Loucy (cell line): ENCODE measurements at regions not wholly inside any gene's neighbourhood (a gene's known extent, or its start where the extent isn't known, plus 50 kb on each side); places are given as distances from the start of the nearest gene placed in this dataset.

Experiments
- H2AFZ ChIP-seq: fragments of 200-600 bp; sonication (generic); 2 replicates; pipeline ENCODE4 v1.6.0; 2016; ENCODE audit warnings: antibody characterized with exemption, mild to moderate bottlenecking, low read length, moderate library complexity
- H3F3A ChIP-seq: fragments of 200-600 bp; 2 replicates; pipeline ENCODE4 v1.6.0; 2016; ENCODE audit warnings: antibody characterized with exemption, low read depth, mild to moderate bottlenecking
- H3K27me3 ChIP-seq: fragments of 200-600 bp; sonication (generic); 2 replicates; pipeline ENCODE4 v1.6.1; 2014; ENCODE audit warnings: low read length, mild to moderate bottlenecking; ENCODE audit not compliant: insufficient read depth, poor library complexity, severe bottlenecking
- H3K36me3 ChIP-seq: fragments of 200-600 bp; sonication (generic); 2 replicates; pipeline ENCODE4 v1.6.1; 2016; ENCODE audit warnings: low read length; ENCODE audit not compliant: insufficient read depth
- H3K4me1 ChIP-seq: fragments of 200-600 bp; sonication (generic); 2 replicates; pipeline ENCODE4 v1.5.1; 2014; ENCODE audit warnings: low read length, mild to moderate bottlenecking; ENCODE audit not compliant: insufficient read depth, poor library complexity, severe bottlenecking
- H3K4me2 ChIP-seq: fragments of 200-600 bp; sonication (generic); 2 replicates; pipeline ENCODE4 v1.6.0; 2014; ENCODE audit warnings: antibody characterized with exemption, low read length, low read depth, mild to moderate bottlenecking; ENCODE audit not compliant: poor library complexity, severe bottlenecking
- H3K4me3 ChIP-seq: fragments of 200-600 bp; sonication (generic); 2 replicates; pipeline ENCODE4 v1.5.1; 2014; ENCODE audit warnings: low read length, mild to moderate bottlenecking, mixed read lengths; ENCODE audit not compliant: poor library complexity, severe bottlenecking
- H3K79me2 ChIP-seq: fragments of 200-600 bp; sonication (generic); 2 replicates; pipeline ENCODE4 v1.6.1; 2014; ENCODE audit warnings: low read length; ENCODE audit not compliant: insufficient read depth
- H3K9ac ChIP-seq: fragments of 200-600 bp; sonication (generic); 2 replicates; pipeline ENCODE4 v1.6.0; 2014; ENCODE audit warnings: mild to moderate bottlenecking, low read depth, low read length, moderate library complexity; ENCODE audit not compliant: poor library complexity, severe bottlenecking
- H3K9me2 ChIP-seq: fragments of 200-600 bp; sonication (generic); replicated peaks from 2 replicates; pipeline ENCODE4 v1.6.1; 2016; ENCODE audit warnings: low read depth, low read length, mixed read lengths
- H3K9me3 ChIP-seq: fragments of 200-600 bp; sonication (generic); 2 replicates; pipeline ENCODE4 v1.6.1; 2014; ENCODE audit warnings: mild to moderate bottlenecking, antibody characterized with exemption, low read length, low read depth; ENCODE audit not compliant: insufficient read depth
- H4K20me1 ChIP-seq: fragments of 200-600 bp; sonication (generic); 2 replicates; pipeline ENCODE4 v1.6.0; 2014; ENCODE audit warnings: antibody characterized with exemption, low read length, mild to moderate bottlenecking; ENCODE audit not compliant: insufficient read depth, poor library complexity, severe bottlenecking
- EZH2phosphoT487 ChIP-seq: fragments of 200-600 bp; IDR thresholded peaks from 2 replicates; pipeline ENCODE4 v1.6.1; 2018; ENCODE audit warnings: antibody characterized with exemption, mild to moderate bottlenecking, moderate library complexity, borderline replicate concordance
- TF ChIP-seq, protein P1 (sequence below): fragments of 200-600 bp; sonication (generic); conservative IDR thresholded peaks from 2 replicates; pipeline ENCODE4 v1.5.1; 2014; ENCODE audit warnings: mild to moderate bottlenecking, antibody characterized with exemption, low read length

DNA sequence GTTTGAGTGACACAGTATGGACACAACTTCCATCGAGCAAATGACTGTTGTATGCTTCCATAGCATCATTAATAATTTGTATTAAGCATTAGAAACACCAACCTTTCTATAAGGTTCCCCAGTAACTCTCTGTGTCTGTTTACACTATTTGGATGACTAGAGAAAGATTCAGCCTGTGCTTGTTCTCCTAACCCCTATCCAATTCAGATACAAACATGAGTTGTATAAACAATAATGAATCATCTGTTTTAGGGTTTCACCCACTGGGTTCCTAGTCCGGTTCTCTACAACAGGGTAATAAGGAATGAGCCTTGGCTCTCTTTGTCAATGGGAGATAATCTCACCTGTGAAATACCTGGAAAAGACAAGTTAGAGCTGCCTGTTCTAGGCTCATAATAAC lies 894.1 kb upstream of the PIK3C3 start:
- Histone ChIP-seq H3K9me2 (no peaks in the 10 kb centered on the region), H3K36me3 (no peaks in the 10 kb centered on the region), H3K4me3 (no peak overlapping the region), H3F3A (no peaks in the 10 kb centered on the region), H3K4me2 (no peak overlapping the region), H3K27me3 (no peaks in the 10 kb centered on the region), H4K20me1 (no peaks in the 10 kb centered on the region), H2AFZ (no peak overlapping the region), H3K79me2 (no peaks in the 10 kb centered on the region), H3K9me3 (no peaks in the 10 kb centered on the region; the same call in 1 of the 2 replicates), H3K9ac (no peak overlapping the region), H3K4me1 (no peaks in the 10 kb centered on the region)
- TF ChIP-seq, protein P1, sequence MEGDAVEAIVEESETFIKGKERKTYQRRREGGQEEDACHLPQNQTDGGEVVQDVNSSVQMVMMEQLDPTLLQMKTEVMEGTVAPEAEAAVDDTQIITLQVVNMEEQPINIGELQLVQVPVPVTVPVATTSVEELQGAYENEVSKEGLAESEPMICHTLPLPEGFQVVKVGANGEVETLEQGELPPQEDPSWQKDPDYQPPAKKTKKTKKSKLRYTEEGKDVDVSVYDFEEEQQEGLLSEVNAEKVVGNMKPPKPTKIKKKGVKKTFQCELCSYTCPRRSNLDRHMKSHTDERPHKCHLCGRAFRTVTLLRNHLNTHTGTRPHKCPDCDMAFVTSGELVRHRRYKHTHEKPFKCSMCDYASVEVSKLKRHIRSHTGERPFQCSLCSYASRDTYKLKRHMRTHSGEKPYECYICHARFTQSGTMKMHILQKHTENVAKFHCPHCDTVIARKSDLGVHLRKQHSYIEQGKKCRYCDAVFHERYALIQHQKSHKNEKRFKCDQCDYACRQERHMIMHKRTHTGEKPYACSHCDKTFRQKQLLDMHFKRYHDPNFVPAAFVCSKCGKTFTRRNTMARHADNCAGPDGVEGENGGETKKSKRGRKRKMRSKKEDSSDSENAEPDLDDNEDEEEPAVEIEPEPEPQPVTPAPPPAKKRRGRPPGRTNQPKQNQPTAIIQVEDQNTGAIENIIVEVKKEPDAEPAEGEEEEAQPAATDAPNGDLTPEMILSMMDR, result no peak
- TF ChIP-seq EZH2phosphoT487, result no peak

DNA sequence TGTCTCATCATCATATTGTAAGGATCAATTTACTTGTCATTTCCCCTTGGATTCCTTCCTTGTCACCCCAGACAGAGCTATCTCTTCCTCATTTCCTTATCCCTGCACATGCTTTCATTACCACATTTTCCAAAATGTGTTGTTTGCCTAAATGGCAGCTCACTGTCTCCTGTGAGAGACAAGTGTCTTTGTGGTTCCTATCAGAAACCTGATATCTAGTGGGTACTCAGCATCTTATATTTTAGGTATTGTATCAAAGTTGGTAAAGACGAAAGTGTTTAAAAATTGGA lies 896.0 kb upstream of the PIK3C3 start:
- H3K9me3 ChIP-seq, result no peaks in the 10 kb centered on the region; the same call in 1 of the 2 replicates

DNA sequence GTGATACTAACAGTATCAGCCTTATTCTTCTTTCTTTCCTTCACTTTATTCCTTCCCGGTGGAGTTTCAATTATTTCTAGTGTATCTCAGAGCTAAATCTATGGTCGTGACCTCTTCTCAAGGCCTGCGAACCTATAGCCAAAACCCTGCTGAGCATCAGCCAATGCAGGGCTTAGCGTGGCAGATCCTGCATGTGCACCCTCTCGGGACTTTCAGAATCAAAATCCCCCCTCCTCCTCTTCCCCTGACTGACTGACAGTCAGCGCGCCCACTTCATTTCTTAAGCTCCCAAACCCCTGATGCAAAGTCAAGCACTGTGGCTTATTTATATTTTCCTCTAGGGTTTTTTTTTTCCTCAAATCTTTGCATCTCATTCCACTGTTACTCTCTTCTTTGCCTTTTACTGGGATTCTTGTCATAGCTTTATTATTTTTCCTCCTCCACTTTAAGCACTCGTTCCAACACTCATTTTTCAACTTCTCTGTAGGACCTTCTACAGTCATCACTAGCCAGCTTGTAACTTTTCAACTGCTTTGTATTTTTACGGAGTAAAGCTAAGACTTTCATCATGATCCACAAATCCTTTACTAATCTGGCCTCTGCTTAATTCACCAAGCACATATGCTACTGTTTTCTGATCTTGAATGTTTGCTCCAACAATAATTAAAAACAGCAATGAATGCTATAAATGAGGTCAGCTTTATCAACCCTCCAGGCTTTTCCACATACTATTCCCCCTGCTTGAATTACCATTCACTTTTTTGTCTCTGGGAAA lies 896.5 kb upstream of the PIK3C3 start:
- H3K27me3 ChIP-seq, result no peaks in the 10 kb centered on the region
- H3K79me2 ChIP-seq, result no peaks in the 10 kb centered on the region
- no peaks in the 10 kb centered on the region for H3K36me3 ChIP-seq
- no peaks in the 10 kb centered on the region for H4K20me1 ChIP-seq
- no peak overlapping the region for H3K4me2 ChIP-seq
- H3K9me3 ChIP-seq, result no peaks in the 10 kb centered on the region; the same call in 1 of the 2 replicates
- no peaks in the 10 kb centered on the region for H3F3A ChIP-seq
- TF ChIP-seq EZH2phosphoT487, result no peak
- TF ChIP-seq, protein P1, result no peak
- no peak overlapping the region for H3K9ac ChIP-seq
- H3K4me3 ChIP-seq, result no peak overlapping the region
- no peaks in the 10 kb centered on the region for H3K4me1 ChIP-seq
- H2AFZ ChIP-seq, result no peak overlapping the region
- no peaks in the 10 kb centered on the region for H3K9me2 ChIP-seq

More for the DNA sequence above, 896.0 kb upstream of the PIK3C3 start:
- Histone ChIP-seq H3K79me2 (no peaks in the 10 kb centered on the region), H3K9ac (no peak overlapping the region), H4K20me1 (no peaks in the 10 kb centered on the region), H3K4me1 (no peaks in the 10 kb centered on the region), H3K4me3 (no peak overlapping the region), H3K4me2 (no peak overlapping the region), H3K9me2 (no peaks in the 10 kb centered on the region), H2AFZ (no peak overlapping the region), H3F3A (no peaks in the 10 kb centered on the region), H3K27me3 (no peaks in the 10 kb centered on the region), H3K36me3 (no peaks in the 10 kb centered on the region)
- no peak for TF ChIP-seq EZH2phosphoT487
- TF ChIP-seq, protein P1, result no peak
